HuH-7.5 (cell line): ENCODE measurements at regions not wholly inside any gene's neighbourhood (a gene's known extent, or its start where the extent isn't known, plus 50 kb on each side); places are given as distances from the start of the nearest gene placed in this dataset.
"Not testable (repeated sequence)": the region's sequence is repeated elsewhere in the genome, so short reads cannot be mapped to it uniquely, and the experiment has no call there.

Source experiments
- DNase-seq: peaks from one replicate; pipeline ENCODE4 v3.0.0; 2011; ENCODE audit warnings: low spot score

DNA sequence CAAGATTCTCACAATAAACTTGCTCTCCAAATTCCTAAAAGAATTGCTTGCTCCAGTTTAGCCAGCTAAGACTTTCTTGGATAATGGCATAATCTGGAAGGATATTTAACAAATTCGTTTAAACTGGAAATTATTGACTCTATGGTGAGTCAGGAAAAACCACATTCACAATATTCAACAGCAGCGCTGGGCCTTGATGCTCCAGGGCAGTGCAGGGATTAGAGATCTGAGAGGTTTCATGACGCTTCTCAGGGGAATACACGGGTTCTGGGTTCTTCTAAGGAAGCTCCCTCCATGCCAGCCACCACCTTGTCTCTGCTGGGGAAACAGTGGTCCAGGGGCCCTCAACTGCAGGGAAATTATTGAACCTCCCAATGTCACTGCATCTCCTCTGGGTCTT lies 123.3 kb upstream of the FAM20C start:
- not testable (repeated sequence) for DNase-seq

DNA sequence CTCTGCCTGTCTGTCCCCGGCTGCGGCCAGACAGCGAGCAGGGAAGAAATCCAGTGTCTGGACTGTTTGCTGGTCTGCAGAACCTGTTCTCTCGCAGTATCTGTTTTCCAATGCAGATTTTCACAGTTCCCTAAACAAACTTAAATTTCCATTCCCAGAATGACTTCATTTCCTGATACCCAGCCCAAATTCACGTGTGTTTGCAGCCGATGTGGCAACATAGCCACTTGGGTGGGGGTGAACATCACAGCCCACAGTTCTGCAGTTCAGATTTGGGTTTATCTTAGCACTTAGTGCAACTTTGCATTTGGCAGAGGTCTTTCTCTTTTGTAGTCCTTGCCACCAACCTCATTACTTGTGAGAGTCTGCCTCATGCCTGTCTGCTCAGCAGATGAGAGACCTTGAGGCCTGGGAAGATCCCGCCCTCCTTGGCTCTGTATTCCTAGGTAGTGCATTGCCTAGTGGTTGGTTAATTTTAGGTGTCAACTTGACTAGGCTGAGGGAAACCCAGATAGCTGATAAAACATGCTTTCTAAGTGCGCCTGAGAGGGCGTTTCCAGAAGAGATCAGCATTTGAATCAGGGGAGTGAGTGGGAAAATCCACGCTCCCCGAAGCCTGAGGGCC lies 122.8 kb upstream of the FAM20C start:
- not testable (repeated sequence) for DNase-seq

DNA sequence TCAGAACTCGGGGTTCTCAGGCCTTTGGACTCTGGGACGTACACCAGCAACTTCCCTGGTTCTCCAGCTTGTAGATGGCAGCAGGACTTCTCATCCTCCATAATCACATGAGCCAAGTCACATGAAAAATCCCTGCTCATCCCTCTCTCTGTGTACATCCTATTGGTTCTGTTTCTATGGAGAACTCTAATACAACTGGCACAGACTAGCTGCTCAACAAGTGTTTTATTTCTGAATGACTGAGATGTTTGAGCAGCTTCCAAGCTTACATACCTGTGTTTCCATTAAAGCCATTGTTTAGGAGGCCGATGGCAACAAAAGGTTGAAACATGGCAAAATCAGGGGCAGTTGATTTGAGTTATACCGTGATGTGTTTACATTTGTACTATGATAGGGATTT lies 122.2 kb upstream of the FAM20C start:
- DNase-seq = not testable (repeated sequence)

DNA sequence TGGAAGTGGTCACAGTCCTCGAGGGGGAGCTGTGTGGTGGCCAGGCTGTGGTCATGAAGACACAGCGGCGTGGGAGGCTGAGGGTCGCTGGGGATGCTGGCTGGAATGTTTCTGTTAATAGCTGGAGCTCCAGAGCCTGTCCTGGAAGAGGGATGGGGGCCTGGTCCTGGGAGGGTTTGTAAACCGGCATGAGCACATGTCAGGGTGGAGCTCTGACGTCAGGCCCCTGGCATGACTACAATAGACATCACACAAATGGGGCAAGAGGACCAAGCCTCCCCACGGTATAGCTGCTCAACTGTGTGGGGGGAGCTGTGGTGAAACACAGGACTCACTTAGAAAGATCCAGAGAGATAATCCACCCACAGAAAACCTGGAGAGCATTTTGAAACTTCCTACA lies 121.4 kb upstream of the FAM20C start:
- not testable (repeated sequence) for DNase-seq

DNA sequence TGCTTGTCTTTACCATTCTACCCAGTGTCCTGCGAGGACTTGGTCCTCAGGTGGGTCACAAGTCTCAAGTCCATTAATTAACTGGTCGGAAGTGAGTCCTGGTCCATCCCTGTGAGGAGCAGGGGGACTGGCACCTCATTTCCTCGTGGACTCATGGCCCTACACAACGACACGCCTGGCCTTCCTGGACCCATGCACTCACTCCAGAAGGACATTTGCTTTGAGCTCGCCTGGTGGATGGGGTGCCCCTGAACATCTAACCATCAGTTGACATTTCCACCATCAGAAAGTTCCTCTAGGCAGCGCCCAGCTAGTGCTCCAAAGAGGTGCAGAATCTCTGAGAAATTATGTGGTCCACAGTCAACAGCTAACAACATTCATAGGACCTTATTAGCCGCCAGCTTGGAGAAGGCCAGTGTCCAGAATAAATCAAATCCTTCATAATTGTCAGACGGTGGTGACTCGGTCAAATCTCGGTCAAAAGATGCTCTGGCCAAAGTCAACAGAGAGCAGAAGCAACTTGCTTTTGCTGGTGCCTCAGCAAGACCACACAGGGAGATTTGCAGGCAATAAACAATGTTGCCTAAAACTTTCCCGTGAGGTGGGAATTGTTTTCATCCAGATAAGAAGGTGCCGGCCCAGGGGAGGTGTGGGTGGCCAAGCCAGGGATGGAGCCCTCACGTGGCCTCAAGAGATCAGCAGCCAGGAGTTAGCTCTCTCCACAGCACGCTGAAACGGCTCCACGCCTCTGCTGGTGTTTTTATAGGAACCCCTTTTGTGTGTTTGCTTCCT lies 119.9 kb upstream of the FAM20C start:
- DNase-seq = not testable (repeated sequence)

DNA sequence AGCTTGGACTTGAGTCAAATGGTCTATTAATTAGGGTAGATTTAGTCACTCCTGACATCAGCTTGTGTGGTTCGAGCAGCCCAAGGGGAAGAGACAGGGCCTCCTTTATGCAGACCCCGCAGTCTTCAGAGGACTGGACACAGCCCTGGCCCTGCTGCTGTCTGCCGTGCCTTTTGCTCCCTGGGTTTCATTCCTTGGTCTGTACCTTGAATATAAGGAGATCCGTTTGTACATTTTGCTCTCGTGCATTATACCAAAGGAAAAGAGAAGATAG lies 119.4 kb upstream of the FAM20C start:
- DNase-seq = not testable (repeated sequence)

DNA sequence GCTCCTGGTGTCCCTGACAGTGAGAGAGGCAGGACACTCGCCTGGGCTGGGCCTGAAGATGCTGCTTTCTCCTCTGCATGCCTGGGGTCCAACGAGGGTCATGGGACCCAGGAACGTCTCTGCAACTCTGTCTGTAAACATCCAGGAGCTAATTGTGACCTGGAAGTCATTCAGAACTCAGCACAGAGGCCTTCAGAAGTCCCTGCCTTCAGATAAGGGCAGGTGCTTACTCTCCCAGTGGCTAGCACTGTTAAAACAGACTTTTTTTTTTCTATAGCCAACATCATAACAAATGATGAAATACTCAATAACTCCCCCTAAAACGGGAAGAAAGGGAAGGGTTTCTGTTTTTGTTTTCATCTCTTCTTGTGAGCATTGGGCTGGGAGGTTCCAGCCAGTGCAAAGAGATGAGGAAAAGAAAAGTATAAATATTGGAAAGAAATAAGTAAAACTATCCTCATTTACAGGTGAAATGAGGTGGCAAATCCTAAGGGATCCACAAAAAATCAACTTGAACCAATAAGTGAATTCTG lies 118.3 kb upstream of the FAM20C start:
- not testable (repeated sequence) for DNase-seq

DNA sequence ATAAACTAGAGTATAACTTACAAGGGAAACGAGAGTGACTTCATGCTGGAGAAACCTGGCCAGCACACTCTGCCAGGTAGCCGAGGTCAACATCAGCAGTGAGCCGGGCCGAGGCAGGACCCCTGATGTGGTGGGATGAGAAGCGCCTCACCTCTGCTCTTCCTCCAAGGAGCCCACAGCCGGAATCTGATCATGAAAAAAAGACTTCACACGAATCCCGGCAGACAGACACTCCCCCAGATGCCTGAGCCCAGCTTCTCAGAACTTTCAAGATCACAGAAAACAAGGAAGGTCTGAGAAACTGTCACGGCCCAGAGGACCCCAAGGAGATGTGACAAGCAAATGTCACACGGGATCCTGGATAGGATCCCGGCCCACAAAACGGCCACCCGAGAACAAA lies 116.9 kb upstream of the FAM20C start:
- DNase-seq = not testable (repeated sequence)

DNA sequence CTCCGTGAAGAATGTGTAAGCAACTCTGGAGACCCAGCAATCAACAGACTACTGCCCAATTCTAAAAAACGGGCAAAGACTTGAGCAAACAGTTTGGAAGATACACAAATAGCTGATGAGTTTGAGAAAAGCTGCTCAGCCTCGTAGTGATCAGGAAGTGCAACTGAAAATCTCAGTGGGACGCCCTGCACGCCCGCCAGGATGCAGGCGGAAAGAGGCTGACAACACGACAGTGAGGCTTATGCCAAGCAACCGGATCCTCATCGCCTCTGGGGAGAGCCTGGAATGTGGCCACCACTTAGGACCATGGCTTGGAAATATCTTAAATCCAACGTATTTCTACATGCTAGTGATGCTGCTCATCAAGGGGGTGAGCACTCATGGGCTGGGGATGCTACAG lies 116.2 kb upstream of the FAM20C start:
- DNase-seq = not testable (repeated sequence)

DNA sequence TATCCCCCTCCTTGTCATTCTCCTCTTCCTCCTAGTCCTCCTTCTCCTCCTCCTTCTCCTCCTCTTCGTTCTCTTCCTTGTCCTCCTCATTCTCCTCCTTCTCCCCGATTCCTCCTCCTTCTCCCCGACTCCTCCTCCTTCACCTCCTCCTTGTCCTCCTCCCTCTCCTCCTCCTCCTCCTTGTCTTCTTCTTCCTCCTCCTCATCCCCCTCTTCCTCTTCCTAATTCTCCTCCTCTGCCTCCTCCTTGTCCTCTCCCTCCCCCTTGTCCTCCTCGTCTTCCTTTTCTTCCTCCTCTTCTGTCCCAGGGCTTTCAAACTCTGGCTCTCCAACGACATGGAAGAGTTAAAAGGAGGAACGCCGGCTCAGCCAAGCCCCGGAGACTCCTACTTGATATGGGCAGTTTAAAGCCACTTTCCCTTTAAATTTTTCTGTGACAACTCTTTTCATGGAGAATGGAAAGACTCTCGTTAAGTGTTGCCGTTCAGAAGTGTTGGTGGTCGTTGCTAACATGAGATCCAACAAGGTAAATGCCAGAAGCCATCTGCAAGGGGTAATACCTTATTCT lies 115.5 kb upstream of the FAM20C start:
- not testable (repeated sequence) for DNase-seq

DNA sequence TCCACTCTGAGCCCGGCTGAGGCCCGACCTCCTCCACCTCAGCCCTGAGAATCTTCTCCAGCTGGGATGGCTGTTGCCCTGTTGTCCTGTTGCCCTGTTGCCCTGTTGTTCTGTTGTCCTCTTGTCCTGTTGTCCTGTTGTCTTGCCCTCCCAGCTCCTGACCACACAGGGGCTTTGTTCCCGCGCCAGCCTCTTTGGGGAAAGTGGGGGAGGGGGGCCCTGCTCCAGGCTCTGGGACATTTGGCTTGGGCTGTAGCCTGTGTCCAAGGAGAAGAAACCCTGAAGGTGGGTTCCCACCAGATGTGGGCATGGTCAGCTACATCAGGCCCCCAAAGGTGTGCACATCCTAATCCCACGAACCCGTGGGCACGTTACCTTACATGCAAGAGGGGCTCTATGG lies 113.5 kb upstream of the FAM20C start:
- not testable (repeated sequence) for DNase-seq

DNA sequence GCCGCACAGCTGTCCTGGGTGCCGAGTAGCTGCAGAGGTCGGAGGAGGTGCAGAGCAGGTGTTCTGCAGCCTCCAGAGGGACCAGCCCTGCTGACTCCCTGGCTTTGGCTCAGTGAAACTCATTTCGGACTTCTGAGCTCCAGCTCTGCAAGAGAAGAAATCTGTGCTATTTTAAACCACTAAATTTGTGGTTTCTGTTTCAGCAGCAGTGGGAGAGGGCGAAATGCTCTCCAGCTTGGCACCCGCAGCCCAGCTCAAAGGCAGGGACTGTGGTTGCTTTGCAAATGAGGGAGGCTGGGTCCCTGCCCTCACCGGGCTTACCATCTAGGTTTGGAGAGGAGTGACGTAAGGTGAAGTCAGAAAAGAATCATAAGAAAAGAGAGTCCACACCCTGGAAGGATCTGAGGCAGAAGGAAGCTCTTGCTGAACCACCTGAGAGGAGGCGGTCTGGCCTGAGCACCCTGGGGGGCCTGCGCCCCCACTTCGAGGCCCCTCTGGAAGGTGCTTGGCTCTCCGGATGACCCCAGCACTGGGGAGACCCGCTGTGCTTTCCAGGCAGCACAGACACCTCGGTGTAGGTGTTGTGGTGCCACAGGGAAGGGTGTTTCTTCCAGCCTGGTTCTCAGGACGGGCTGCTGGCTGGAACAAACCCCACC lies 112.8 kb upstream of the FAM20C start:
- DNase-seq = not testable (repeated sequence)

DNA sequence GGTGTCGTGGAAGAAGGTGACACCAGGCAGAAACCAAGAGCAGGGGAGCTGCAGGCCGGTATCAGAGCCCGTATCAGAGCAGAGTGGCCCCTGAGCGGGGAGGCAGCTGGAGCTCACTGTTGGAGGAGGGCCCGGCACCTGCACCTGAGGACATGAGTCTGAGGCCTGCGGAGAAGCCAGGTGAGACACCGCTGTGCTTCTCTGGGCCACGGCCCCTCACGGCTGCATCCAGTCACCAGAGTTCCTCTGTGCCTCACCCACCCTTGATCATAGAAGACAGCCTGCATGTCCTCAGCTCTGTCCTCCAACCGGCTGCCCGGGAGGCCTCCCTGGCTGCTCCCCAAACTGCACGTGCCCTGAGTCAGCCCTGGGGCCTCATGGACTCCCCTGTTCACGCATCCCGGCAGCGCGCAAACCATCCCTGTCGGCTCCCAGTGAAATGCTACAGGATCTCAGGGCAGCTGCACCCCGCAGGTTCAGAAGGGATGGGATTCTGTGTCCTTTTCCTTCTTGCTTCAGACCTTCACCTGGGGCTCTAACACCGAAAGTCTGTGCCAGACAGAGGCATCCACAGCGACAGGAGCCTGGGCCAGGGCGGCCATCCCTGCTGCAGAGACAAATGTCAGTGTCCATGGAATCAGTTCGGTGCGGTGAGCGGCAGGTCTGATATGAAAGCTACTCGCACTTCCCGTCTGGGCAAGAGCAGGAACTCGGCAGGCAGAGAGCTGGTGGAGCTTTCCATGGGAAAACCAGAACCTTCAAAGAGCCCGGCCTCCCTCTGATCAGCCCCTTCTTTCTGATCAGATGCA lies 111.9 kb upstream of the FAM20C start:
- no peak for DNase-seq

DNA sequence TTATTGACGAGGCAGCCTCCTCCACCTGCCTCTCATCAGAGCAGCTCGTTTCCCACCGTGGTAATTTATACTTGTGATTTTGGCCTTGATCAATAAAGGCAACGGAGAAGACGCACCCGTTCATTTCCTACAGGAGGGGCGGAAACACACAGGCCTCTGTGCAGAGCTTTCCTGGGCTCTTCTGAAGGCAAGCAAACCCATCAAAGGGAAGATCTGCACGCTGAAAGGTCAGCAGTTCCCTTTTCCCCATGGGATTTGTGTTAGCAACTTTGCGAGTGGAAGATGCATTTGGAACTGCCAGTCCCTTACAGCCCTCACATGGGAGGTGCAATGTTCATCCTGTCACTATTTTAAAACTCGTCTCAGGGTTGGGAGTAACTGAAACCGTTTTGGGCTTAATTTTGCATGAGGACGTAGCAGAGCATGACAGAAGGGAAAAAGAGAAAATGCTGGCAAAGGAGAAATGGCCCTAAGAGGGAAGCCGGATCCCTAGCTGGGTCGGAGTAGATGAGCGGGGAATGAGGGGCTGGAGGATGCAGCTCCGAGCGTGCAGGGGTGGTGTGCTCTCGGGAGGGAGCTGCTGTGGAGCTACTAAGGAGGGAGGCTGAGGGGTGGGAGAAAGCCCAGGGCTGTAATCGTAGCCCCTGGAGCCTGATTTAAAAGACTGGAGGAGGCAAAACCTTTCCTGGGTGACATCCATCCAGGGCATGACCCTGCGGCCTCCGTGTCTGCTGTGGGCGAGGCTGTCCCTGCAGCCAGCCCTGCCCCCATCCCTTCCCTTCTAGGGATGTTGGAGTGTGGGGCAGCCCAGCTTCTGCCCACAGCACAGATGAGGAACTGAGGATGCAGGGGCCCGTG lies 111.1 kb upstream of the FAM20C start:
- DNase-seq = no peak

DNA sequence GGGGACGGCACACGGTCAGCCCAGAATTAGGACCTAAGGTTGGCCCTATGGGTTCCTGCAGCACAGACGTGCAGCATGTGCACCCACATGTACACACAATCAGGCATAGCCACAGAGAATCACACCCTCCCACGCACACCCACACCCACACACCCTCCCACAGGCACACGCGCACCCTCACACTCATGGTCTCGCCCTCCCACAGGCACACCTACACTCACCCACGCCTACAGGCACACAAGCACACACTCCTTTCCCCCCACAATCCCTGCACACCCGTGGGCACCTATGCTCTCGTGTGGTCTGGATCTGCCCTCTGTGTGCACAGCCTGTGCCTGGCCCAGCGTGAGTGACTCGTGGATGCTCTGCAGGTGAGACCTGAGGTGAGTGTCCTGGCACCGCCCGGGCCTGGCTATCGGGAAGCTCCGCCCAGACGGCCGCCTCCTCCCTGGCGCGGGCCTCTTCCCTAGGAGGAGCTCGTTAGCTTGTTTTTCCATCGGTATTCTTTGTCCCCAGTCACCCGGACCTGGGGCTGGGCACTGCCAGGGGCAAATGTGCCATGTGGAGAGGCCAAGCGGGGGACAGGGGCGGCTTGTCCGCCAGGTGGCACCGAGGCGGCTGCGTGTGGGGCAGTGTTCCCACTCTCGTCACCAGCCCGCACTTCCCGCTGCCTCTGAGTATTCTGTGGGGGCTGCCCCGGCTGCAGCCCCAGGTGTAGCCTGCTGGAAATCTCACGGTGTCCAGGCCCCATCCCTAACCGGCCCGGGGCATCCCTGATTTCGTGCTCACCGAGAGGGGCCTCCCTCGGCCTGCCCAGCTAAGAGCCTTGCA lies 110.2 kb upstream of the FAM20C start:
- DNase-seq = peak; percentile 36

DNA sequence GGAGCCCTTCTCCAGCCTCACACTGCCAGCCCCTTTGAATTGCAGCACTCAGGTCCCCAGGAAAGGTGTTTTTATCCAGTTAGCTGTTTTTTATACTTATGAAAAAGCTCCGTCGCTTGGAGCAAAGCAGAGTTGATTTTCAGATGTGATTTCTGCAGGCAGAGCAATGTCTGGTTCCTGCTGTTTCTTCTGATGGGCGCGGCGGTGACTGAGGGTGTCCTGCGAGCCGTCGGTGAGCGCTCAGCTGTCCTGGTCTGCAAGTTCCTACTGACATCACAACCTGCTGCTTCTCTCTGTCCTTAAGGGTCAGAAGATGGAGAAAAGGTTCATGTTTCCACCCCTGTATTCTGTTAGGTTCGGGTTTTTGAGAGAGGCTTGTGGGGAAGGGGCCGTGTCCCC lies 109.6 kb upstream of the FAM20C start:
- no peak for DNase-seq

DNA sequence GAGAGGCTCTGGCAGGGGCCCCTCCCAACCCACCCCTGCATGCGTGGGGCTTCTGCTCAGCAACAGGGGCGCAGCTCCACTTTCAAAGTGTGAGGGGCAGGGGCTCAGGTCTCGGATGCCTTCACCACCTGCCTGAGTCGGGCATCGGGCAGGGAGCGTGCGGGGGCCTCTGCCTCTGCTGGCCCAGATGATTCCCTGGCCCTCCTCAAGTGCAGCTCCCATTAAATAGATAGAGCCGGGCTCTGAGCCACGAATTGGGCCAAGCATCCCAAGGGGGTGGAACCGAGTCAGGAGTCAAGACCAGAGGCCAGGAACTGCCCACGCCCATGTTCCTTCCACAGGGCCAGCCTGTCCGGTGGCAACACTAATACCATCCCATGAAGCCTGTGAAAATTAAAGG lies 108.9 kb upstream of the FAM20C start:
- DNase-seq = no peak

DNA sequence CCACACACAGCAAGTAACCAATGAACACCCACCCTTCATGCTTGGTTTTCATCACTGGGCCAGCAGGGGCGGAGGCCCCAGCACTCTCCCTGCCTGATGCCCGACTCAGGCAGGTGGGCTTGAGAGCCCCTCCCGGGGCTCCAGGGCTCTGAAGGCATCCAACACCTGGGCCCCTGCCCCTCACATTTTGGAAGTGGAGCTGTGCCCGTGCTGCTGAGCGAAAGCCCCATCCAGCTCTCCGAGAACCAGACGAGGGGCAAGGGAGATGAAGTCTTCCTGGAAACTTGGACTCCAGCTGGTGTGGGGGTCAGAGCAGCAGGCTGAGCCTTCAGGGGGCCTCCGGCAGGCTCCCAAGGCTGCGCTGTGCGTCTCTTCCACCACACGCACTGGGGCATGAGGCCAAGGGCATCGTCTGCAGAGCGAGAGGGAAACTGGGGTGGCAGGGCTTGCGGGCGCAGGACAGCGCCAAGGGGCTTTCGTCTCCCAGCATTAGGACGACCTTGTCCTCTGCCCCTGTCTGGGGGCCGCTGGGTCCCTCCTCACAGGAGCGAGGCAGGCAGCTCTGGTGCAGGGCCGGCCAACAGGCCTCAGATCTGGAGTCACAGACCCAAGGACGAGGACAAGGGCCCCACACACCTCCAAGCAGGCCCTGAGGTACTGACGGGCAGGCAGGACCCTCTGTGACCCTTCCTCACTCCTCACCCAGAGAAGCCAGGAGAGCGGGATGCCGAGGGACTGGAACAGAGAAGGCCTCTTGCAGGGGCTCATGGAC lies 108.3 kb upstream of the FAM20C start:
- DNase-seq = no peak

DNA sequence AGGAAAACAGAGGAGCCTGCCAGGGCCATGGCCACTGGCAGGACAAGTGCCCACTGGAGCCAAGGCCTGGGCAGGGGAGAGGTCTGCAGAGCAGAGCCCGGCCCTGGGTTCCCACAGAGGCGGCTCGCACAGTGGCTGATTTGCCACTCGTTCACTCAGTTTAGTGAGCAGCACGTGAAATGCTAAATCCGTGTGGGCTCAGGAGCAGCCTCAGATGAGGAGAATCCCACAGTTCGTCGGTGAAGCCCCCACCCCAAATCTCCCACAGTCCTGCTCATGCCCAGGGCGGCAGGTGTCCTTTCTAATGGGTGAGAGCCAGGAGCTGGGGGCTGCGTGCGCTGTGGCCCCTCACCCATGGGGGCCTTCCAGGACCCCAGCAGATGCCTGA lies 107.7 kb upstream of the FAM20C start:
- no peak for DNase-seq
